ENCODE measurements at regions not wholly inside any gene's neighbourhood (a gene's known extent, or its start where the extent isn't known, plus 50 kb on each side); places are given as distances from the start of the nearest gene placed in this dataset.

DNA sequence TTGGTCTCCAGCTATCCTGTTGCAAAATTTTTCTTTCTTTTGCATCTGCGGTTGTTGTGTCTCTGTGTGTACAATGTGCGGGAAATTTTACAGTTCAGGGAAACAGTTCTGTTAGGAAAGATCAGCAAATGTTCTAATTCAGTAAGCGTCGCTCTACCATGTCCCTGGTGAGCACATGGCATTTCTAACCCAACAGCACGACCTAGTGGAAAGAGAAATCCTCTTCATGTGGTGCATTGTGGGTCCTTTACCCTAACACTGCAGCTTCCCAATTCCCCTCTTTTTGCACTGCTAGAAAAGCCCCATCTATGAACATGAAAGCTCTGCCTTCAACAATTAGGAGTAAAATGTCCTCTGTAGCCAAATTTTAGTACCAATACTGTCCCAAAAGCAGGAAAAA, 974.2 kb upstream of the CDH9 start:
- Histone ChIP-seq H4K20me1 (ENCODE audit: insufficient read depth, low read length) (no peaks in the 10 kb centered on the region), H3K9me2 (ENCODE audit: insufficient read depth, low read length) (no peaks in the 10 kb centered on the region), H3K4me1 (ENCODE audit: insufficient read depth, low read length, poor library complexity, severe bottlenecking) (no peaks in the 10 kb centered on the region), H3K4me2 (ENCODE audit: low read length) (no peak overlapping the region), H3K4me3 (ENCODE audit: low read depth, low read length, poor library complexity, severe bottlenecking) (no peak overlapping the region), H3K9me3 (ENCODE audit: low read length) (peaks cover 9% of the 10 kb centered on the region; the same call in 1 of the 2 replicates), H2AFZ (ENCODE audit: low read length) (no peak overlapping the region), H3K79me2 (ENCODE audit: insufficient read depth, low read depth, low read length) (no peaks in the 10 kb centered on the region), H3K36me3 (ENCODE audit: insufficient read depth, low read length) (no peaks in the 10 kb centered on the region), H3K27ac (ENCODE audit: low read depth, low read length, poor library complexity, severe bottlenecking) (no peak overlapping the region)
- TF ChIP-seq, protein P1, sequence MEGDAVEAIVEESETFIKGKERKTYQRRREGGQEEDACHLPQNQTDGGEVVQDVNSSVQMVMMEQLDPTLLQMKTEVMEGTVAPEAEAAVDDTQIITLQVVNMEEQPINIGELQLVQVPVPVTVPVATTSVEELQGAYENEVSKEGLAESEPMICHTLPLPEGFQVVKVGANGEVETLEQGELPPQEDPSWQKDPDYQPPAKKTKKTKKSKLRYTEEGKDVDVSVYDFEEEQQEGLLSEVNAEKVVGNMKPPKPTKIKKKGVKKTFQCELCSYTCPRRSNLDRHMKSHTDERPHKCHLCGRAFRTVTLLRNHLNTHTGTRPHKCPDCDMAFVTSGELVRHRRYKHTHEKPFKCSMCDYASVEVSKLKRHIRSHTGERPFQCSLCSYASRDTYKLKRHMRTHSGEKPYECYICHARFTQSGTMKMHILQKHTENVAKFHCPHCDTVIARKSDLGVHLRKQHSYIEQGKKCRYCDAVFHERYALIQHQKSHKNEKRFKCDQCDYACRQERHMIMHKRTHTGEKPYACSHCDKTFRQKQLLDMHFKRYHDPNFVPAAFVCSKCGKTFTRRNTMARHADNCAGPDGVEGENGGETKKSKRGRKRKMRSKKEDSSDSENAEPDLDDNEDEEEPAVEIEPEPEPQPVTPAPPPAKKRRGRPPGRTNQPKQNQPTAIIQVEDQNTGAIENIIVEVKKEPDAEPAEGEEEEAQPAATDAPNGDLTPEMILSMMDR (conservative IDR thresholded peaks at IDR 0.05; ENCODE audit: low read length) = 0 out of 2 replicates have a peak, but pooled peaks have one; percentile 17
- TF ChIP-seq EZH2phosphoT487 (IDR thresholded peaks at IDR 0.05; ENCODE audit: borderline replicate concordance, low read depth, low read length) = no peak
- ChIA-PET POLR2A (no interaction called here), CTCF (ENCODE audit: unreplicated experiment) (no interaction called here)
- DNase-seq (ENCODE audit: low spot score) = no peak
- intact Hi-C loops (cut with micrococcal nuclease; ENCODE audit: unreplicated experiment) = no loop called here
- BruUV-seq (replicated peaks) = no TSS peak

DNA sequence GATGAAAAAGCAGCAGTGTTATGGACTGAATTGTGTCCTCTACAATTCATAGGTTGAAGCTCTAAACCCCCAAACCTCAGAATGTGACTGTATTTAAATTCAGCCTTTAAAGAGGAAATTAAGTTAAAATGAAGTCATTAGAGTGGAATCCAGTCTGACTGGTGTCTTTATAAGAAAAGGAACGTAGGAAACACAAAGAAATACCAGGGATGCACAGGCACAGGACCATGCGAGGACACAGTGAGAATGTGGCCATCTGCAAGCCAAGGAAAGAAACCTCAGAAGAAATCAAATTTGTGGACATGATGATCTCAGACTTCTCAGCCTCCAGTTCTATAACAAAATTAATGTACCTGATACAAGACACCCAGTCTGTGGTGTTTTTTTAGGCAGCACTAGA, 971.2 kb upstream of the CDH9 start:
- H3K79me2 ChIP-seq (ENCODE audit: insufficient read depth, low read depth, low read length) = no peaks in the 10 kb centered on the region
- BruUV-seq (replicated peaks) = no TSS peak
- no peaks in the 10 kb centered on the region for H3K4me1 ChIP-seq (ENCODE audit: insufficient read depth, low read length, poor library complexity, severe bottlenecking)
- intact Hi-C loops (cut with micrococcal nuclease; ENCODE audit: unreplicated experiment) = no loop called here
- H3K36me3 ChIP-seq (ENCODE audit: insufficient read depth, low read length) = no peaks in the 10 kb centered on the region
- no peaks in the 10 kb centered on the region for H4K20me1 ChIP-seq (ENCODE audit: insufficient read depth, low read length)
- H3K4me2 ChIP-seq (ENCODE audit: low read length) = no peak overlapping the region
- POLR2A ChIA-PET = interaction anchor here (1.1 kb wide), 1 partner anchor 9 kb away, joined by 3 read pairs; no protein-coding TSS in a partner anchor
- H3K9me2 ChIP-seq (ENCODE audit: insufficient read depth, low read length) = no peaks in the 10 kb centered on the region
- no peak for DNase-seq (ENCODE audit: low spot score)
- TF ChIP-seq, protein P1 (conservative IDR thresholded peaks at IDR 0.05; ENCODE audit: low read length) = no peak
- no peak for TF ChIP-seq EZH2phosphoT487 (IDR thresholded peaks at IDR 0.05; ENCODE audit: borderline replicate concordance, low read depth, low read length)
- H3K27ac ChIP-seq (ENCODE audit: low read depth, low read length, poor library complexity, severe bottlenecking) = no peak overlapping the region
- no peak overlapping the region for H3K4me3 ChIP-seq (ENCODE audit: low read depth, low read length, poor library complexity, severe bottlenecking)
- H3K9me3 ChIP-seq (ENCODE audit: low read length) = 0 out of 2 replicates have a peak, but pooled peaks cover 3% of the 10 kb centered on the region
- no peak overlapping the region for H2AFZ ChIP-seq (ENCODE audit: low read length)
- CTCF ChIA-PET (ENCODE audit: unreplicated experiment) = no interaction called here

DNA sequence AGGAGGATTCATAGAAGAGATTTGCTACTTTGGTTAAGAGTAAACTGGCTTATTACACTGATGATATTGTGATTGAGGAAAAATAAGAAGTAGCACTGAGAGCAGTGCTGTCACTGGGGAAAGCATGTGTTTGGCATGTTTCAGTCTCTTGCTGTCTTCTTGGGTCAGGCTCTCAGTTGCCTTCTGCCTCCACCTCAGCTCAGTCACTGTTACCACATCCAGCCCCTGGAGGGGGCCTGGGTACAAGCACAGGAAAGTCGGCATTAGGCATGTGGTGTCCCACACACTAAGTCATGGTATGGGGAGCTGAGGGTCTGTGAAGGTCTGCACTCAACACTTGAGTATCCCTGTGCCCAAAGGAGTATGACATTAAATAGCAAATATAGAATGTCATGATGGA, 958.3 kb upstream of the CDH9 start:
- no peak for DNase-seq (ENCODE audit: low spot score)
- BruUV-seq (replicated peaks) = no TSS peak
- no peak overlapping the region for H2AFZ ChIP-seq (ENCODE audit: low read length)
- intact Hi-C loops (cut with micrococcal nuclease; ENCODE audit: unreplicated experiment) = no loop called here
- no peaks in the 10 kb centered on the region for H3K9me2 ChIP-seq (ENCODE audit: insufficient read depth, low read length)
- no peaks in the 10 kb centered on the region for H3K9me3 ChIP-seq (ENCODE audit: low read length)
- TF ChIP-seq EZH2phosphoT487 (IDR thresholded peaks at IDR 0.05; ENCODE audit: borderline replicate concordance, low read depth, low read length) = no peak
- TF ChIP-seq, protein P1 (conservative IDR thresholded peaks at IDR 0.05; ENCODE audit: low read length) = no peak
- H3K4me1 ChIP-seq (ENCODE audit: insufficient read depth, low read length, poor library complexity, severe bottlenecking) = no peaks in the 10 kb centered on the region
- no peaks in the 10 kb centered on the region for H4K20me1 ChIP-seq (ENCODE audit: insufficient read depth, low read length)
- ChIA-PET CTCF (ENCODE audit: unreplicated experiment) (no interaction called here), POLR2A (no interaction called here)
- H3K36me3 ChIP-seq (ENCODE audit: insufficient read depth, low read length) = no peaks in the 10 kb centered on the region
- no peaks in the 10 kb centered on the region for H3K79me2 ChIP-seq (ENCODE audit: insufficient read depth, low read depth, low read length)
- no peak overlapping the region for H3K4me3 ChIP-seq (ENCODE audit: low read depth, low read length, poor library complexity, severe bottlenecking)
- no peak overlapping the region for H3K27ac ChIP-seq (ENCODE audit: low read depth, low read length, poor library complexity, severe bottlenecking)
- H3K4me2 ChIP-seq (ENCODE audit: low read length) = no peak overlapping the region

Measured in OCI-LY7 (cell line).